ENCODE measurements at regions not wholly inside any gene's neighbourhood (a gene's known extent, or its start where the extent isn't known, plus 50 kb on each side); places are given as distances from the start of the nearest gene placed in this dataset.

GRCh38 chr13:107625648-107626047, 589.7 kb downstream of the LIG4 start:
- no peaks in the 10 kb centered on the region for H3K9me2 ChIP-seq (replicated peaks; ENCODE audit: low read depth, low read length)
- no peaks in the 10 kb centered on the region for H3K27me3 ChIP-seq (ENCODE audit: insufficient read depth, low read length, poor library complexity, severe bottlenecking)
- no peak overlapping the region for H2AFZ ChIP-seq (ENCODE audit: low read length)
- no peaks in the 10 kb centered on the region for H3F3A ChIP-seq (ENCODE audit: low read depth)
- no peak overlapping the region for H3K4me2 ChIP-seq (ENCODE audit: low read depth, low read length, poor library complexity, severe bottlenecking)
- H3K79me2 ChIP-seq (ENCODE audit: insufficient read depth, low read length): no peaks in the 10 kb centered on the region
- no peaks in the 10 kb centered on the region for H3K36me3 ChIP-seq (ENCODE audit: insufficient read depth, low read length)
- no peak overlapping the region for H3K4me3 ChIP-seq (ENCODE audit: low read length, poor library complexity, severe bottlenecking)
- H3K9ac ChIP-seq (ENCODE audit: low read depth, low read length, poor library complexity, severe bottlenecking): no peak overlapping the region
- H3K4me1 ChIP-seq (ENCODE audit: insufficient read depth, low read length, poor library complexity, severe bottlenecking): no peaks in the 10 kb centered on the region
- no peaks in the 10 kb centered on the region for H4K20me1 ChIP-seq (ENCODE audit: insufficient read depth, low read length, poor library complexity, severe bottlenecking)
- TF ChIP-seq CTCF (conservative IDR thresholded peaks at IDR 0.05; ENCODE audit: low read length): no peak
- no peak for TF ChIP-seq EZH2phosphoT487 (IDR thresholded peaks at IDR 0.05; ENCODE audit: borderline replicate concordance)
- H3K9me3 ChIP-seq (ENCODE audit: insufficient read depth, low read depth, low read length): no peaks in the 10 kb centered on the region

- H3K27me3 ChIP-seq (ENCODE audit: insufficient read depth, low read length, poor library complexity, severe bottlenecking): no peaks in the 10 kb centered on the region
- no peaks in the 10 kb centered on the region for H4K20me1 ChIP-seq (ENCODE audit: insufficient read depth, low read length, poor library complexity, severe bottlenecking)
- no peaks in the 10 kb centered on the region for H3F3A ChIP-seq (ENCODE audit: low read depth)
- H3K9ac ChIP-seq (ENCODE audit: low read depth, low read length, poor library complexity, severe bottlenecking): no peak overlapping the region
- H3K9me2 ChIP-seq (replicated peaks; ENCODE audit: low read depth, low read length): 0 out of 2 replicates have a peak, but pooled peaks cover 3% of the 10 kb centered on the region
- H2AFZ ChIP-seq (ENCODE audit: low read length): no peak overlapping the region
- no peaks in the 10 kb centered on the region for H3K4me1 ChIP-seq (ENCODE audit: insufficient read depth, low read length, poor library complexity, severe bottlenecking)
- no peaks in the 10 kb centered on the region for H3K9me3 ChIP-seq (ENCODE audit: insufficient read depth, low read depth, low read length)
- no peak overlapping the region for H3K4me2 ChIP-seq (ENCODE audit: low read depth, low read length, poor library complexity, severe bottlenecking)
- no peaks in the 10 kb centered on the region for H3K79me2 ChIP-seq (ENCODE audit: insufficient read depth, low read length)
- no peak for TF ChIP-seq CTCF (conservative IDR thresholded peaks at IDR 0.05; ENCODE audit: low read length)
- TF ChIP-seq EZH2phosphoT487 (IDR thresholded peaks at IDR 0.05; ENCODE audit: borderline replicate concordance): no peak
- no peaks in the 10 kb centered on the region for H3K36me3 ChIP-seq (ENCODE audit: insufficient read depth, low read length)
- no peak overlapping the region for H3K4me3 ChIP-seq (ENCODE audit: low read length, poor library complexity, severe bottlenecking)
Measured at GRCh38 chr13:107617527-107617926, 597.8 kb downstream of the LIG4 start.

GRCh38 chr13:107612376-107612775, 603.0 kb downstream of the LIG4 start:
- no peaks in the 10 kb centered on the region for H3K9me2 ChIP-seq (replicated peaks; ENCODE audit: low read depth, low read length)
- no peak overlapping the region for H3K4me2 ChIP-seq (ENCODE audit: low read depth, low read length, poor library complexity, severe bottlenecking)
- H3K4me3 ChIP-seq (ENCODE audit: low read length, poor library complexity, severe bottlenecking): no peak overlapping the region
- H3K4me1 ChIP-seq (ENCODE audit: insufficient read depth, low read length, poor library complexity, severe bottlenecking): no peaks in the 10 kb centered on the region
- H3K9ac ChIP-seq (ENCODE audit: low read depth, low read length, poor library complexity, severe bottlenecking): no peak overlapping the region
- no peaks in the 10 kb centered on the region for H3F3A ChIP-seq (ENCODE audit: low read depth)
- H3K9me3 ChIP-seq (ENCODE audit: insufficient read depth, low read depth, low read length): no peaks in the 10 kb centered on the region
- H3K36me3 ChIP-seq (ENCODE audit: insufficient read depth, low read length): no peaks in the 10 kb centered on the region
- TF ChIP-seq CTCF (conservative IDR thresholded peaks at IDR 0.05; ENCODE audit: low read length) (no peak), EZH2phosphoT487 (IDR thresholded peaks at IDR 0.05; ENCODE audit: borderline replicate concordance) (no peak)
- no peaks in the 10 kb centered on the region for H3K27me3 ChIP-seq (ENCODE audit: insufficient read depth, low read length, poor library complexity, severe bottlenecking)
- H4K20me1 ChIP-seq (ENCODE audit: insufficient read depth, low read length, poor library complexity, severe bottlenecking): no peaks in the 10 kb centered on the region
- no peaks in the 10 kb centered on the region for H3K79me2 ChIP-seq (ENCODE audit: insufficient read depth, low read length)
- no peak overlapping the region for H2AFZ ChIP-seq (ENCODE audit: low read length)
